T-helper 2 cell treated with Interferon-gamma antibody and Interleukin-4, amounts not matched to agents 5 μg/mL and 100 μg/mL, for 36 hours (primary cell): ENCODE measurements at regions not wholly inside any gene's neighbourhood (a gene's known extent, or its start where the extent isn't known, plus 50 kb on each side); places are given as distances from the start of the nearest gene placed in this dataset.
"Not testable (repeated sequence)": the region's sequence is repeated elsewhere in the genome, so short reads cannot be mapped to it uniquely, and the experiment has no call there.

Experiments used
- DNase-seq: peaks from one replicate; pipeline ENCODE4 v3.0.0; 2021; ENCODE audit warnings: low spot score
- H3K27ac Mint-ChIP-seq: one replicate; pipeline ENCODE4 v1.8.0; 2021; ENCODE audit warnings: mild to moderate bottlenecking, mixed read lengths
- H3K27me3 Mint-ChIP-seq: one replicate; pipeline ENCODE4 v1.8.0; 2021; ENCODE audit warnings: low read depth, mixed read lengths
- H3K36me3 Mint-ChIP-seq: one replicate; pipeline ENCODE4 v1.8.0; 2021; ENCODE audit warnings: low read depth, mixed read lengths
- H3K4me1 Mint-ChIP-seq: one replicate; pipeline ENCODE4 v1.8.0; 2021; ENCODE audit warnings: low read depth, mixed read lengths
- H3K4me3 Mint-ChIP-seq: one replicate; pipeline ENCODE4 v1.8.0; 2022; ENCODE audit warnings: mild to moderate bottlenecking, moderate library complexity, mixed read lengths
- H3K9me3 Mint-ChIP-seq: one replicate; pipeline ENCODE4 v1.8.0; 2021; ENCODE audit warnings: mixed read lengths

DNA sequence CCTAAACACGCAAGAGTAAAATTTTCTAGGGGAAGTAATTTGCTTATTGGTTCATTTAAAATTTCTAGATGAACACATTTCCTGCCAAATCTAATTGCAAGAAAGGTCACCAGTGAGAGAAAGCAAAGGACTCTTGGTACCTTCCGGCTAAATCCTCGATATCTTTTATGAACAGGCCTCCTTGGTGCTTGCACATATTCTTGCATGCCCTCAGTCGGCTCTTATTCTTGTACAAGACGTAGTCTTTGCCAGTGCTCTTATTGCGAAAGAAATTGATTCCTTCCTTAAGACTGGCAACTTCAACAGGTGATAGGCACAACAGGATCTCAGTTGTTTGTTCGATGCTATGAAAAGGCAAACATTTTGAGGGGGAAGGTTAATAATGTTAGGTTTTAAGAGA is 141.7 kb upstream of the CARMIL1 start:
- no peak for DNase-seq
- Mint-ChIP-seq H3K27me3 (no peaks in the 10 kb centered on the region), H3K9me3 (peaks cover 15% of the 10 kb centered on the region), H3K4me1 (peaks cover 32% of the 10 kb centered on the region), H3K36me3 (peaks cover 72% of the 10 kb centered on the region), H3K4me3 (peak overlapping the region; percentile 91), H3K27ac (peak overlapping the region; percentile 94)

DNA sequence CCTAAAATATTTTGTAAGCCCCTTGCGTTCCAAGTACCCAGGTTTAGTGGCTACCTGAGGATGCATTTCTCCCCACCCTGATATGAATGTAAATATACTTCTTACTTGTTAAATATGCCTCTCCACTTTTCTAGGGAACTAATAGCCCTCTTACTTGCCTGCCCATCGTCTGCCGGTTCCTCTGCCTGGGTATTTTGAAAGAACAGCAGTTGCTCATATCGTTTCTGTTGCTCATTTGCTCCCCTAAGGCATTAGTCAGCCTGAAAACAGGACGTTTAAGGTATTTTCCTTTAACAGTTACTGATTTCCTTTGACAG is 141.3 kb upstream of the CARMIL1 start:
- no peaks in the 10 kb centered on the region for H3K27me3 Mint-ChIP-seq

DNA sequence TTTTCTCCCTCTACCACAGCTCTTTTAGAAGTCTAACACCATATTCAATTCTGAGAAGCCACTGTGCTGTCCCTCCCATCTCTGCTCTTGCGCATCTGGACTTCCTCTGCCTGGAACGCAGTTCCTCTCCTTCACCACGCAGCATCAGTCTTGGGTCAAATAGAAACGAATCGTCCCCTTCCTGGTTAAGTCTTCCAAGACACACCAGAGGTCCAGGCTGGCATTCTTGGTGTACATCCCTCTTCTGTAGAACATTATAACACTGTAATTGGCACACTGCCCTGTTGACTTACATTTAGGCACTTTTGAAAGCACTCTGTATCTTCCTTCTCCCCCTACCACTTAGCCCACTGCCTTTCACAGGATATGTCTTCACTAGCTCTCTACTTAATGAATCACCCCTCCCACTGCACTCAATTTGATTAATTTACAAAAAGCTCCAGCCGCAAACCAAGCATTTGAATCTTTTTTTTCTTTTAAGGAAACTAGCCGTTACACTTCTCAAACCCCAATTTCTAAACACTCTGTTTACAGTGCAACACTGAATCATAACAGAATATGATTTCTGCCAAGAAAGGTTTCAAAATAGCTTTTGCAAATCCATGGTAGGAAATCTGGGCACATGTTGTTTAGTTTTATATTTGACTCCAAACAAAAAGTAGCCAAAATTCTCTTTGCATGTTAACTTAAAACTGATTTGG is 140.8 kb upstream of the CARMIL1 start:
- peak; percentile 79 for DNase-seq
- Mint-ChIP-seq H3K4me1 (peaks cover 37% of the 10 kb centered on the region), H3K4me3 (peak overlapping the region; percentile 91), H3K36me3 (peaks cover 68% of the 10 kb centered on the region), H3K27ac (peak overlapping the region; percentile 94), H3K9me3 (peaks cover 6% of the 10 kb centered on the region), H3K27me3 (no peaks in the 10 kb centered on the region)

More for the DNA sequence above, 141.3 kb upstream of the CARMIL1 start:
- Mint-ChIP-seq H3K9me3 (peaks cover 11% of the 10 kb centered on the region), H3K4me3 (peak overlapping the region; percentile 91), H3K4me1 (peaks cover 36% of the 10 kb centered on the region), H3K27ac (peak overlapping the region; percentile 94), H3K36me3 (peaks cover 71% of the 10 kb centered on the region)
- no peak for DNase-seq

DNA sequence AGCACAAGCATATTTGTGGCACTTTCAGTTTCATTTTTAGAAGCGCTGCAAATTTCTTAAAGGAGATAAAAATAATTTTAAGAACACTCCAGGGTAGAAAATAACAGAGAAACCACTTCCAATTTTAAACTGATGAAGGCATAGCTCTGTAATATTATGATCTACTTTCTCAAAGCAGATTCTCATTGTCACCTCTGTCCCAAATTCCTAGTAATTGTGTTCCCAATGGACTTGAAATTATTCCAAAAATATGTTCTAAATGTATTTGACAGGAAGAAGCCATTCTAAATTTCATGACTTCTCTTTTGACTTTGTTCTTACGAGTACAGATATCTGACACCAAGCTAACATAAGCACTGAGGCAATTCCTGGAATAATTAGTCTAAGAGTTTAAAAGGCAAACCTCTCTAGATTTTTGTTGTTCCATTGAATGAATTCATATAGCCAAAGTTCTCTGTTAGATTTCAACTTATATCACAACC is 140.2 kb upstream of the CARMIL1 start:
- DNase-seq = no peak
- H3K27me3 Mint-ChIP-seq = no peaks in the 10 kb centered on the region
- H3K36me3 Mint-ChIP-seq = peaks cover 65% of the 10 kb centered on the region

DNA sequence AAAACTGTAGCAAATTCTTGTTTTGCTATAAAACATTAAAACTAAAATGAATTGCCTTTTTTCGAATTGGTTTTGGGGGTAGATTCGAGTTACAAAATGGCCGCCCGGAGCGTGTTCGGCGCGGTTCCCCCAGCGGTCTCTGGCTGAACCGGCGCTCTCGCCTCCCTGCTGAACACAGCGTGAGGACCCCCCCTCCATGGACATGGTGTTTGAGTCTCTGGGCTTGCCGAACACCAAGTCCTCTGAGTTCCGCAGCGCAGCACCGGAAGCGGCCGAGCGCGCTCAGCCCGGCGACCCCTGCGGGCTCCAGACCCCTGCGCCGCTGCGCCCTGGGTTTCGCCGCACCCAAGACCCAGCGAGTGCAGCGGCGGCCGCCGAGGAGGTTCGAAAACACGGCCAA is 139.6 kb upstream of the CARMIL1 start:
- Mint-ChIP-seq H3K27ac (peak overlapping the region; percentile 94), H3K4me1 (peaks cover 45% of the 10 kb centered on the region), H3K36me3 (peaks cover 59% of the 10 kb centered on the region), H3K4me3 (peak overlapping the region; percentile 91)
- not testable (repeated sequence) for H3K27me3 Mint-ChIP-seq, H3K9me3 Mint-ChIP-seq, DNase-seq

More for the DNA sequence above, 140.2 kb upstream of the CARMIL1 start:
- H3K9me3 Mint-ChIP-seq = peaks cover 4% of the 10 kb centered on the region
- peaks cover 40% of the 10 kb centered on the region for H3K4me1 Mint-ChIP-seq
- H3K4me3 Mint-ChIP-seq = peak overlapping the region; percentile 91
- peak overlapping the region; percentile 94 for H3K27ac Mint-ChIP-seq

DNA sequence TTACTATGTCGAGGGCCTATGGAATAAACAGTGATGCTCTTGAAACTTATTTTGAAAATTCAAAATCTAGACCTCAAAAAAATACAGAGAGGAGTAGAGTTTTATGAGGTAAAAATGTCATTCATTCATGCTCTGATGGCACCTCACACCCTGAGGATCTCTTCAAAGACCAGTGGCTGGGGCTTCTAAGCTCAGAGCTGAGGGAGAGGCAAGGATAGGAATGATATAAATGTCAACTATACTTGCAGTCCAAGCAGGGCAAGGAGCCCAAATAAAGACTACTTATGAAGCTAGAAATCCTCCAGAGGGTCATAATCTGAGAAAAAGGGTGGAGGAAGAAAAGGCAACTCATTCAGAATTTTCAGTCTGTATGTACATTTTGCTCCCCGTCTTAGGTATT is 136.7 kb upstream of the CARMIL1 start:
- H3K36me3 Mint-ChIP-seq = peaks cover 39% of the 10 kb centered on the region
- DNase-seq = no peak
- H3K4me1 Mint-ChIP-seq = peaks cover 52% of the 10 kb centered on the region
- H3K27me3 Mint-ChIP-seq = no peaks in the 10 kb centered on the region
- H3K27ac Mint-ChIP-seq = peak overlapping the region; percentile 83
- no peaks in the 10 kb centered on the region for H3K9me3 Mint-ChIP-seq
- H3K4me3 Mint-ChIP-seq = peak overlapping the region; percentile 71

DNA sequence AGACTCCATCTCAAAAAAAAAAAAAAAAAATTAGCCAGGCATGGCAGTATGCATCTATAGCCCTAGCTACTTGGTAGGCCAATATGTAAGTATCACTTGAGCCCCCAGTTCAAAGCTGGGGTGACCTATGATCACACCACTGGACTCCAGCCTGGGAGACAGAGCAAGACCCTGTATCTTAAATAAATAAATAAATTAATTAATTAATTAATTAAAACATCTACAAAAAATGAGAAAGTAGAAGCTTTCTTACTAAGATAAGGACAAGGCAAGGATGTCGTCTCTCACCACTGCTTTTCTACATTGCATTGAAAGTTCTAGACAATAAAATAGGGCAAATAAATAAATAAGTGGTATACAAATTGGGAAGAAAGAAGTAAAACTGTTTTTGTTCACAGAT is 134.3 kb upstream of the CARMIL1 start:
- peaks cover 22% of the 10 kb centered on the region for H3K9me3 Mint-ChIP-seq
- peak overlapping the region; percentile 62 for H3K4me3 Mint-ChIP-seq
- no peaks in the 10 kb centered on the region for H3K27me3 Mint-ChIP-seq
- DNase-seq = no peak
- H3K36me3 Mint-ChIP-seq = peaks cover 54% of the 10 kb centered on the region
- peak overlapping the region; percentile 50 for H3K27ac Mint-ChIP-seq
- peaks cover 55% of the 10 kb centered on the region for H3K4me1 Mint-ChIP-seq

DNA sequence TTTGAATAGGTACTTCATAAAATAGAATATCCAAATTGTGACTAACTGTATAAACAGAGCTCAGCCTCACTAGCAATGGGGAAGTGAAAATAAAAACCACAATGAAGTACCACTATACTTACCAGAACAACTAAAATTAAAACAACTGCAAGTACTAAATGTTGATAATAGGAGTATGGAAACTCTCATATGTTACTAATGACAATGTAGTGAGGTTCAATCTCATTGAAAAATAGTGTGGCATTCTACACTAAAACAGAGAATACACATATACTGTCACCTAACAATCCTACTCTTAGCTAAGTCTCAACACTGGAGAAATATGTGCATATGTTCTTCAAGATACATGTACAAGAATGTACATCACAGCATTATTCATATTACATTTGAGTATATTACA is 132.0 kb upstream of the CARMIL1 start:
- DNase-seq = no peak
- H3K36me3 Mint-ChIP-seq = peaks cover 59% of the 10 kb centered on the region
- peaks cover 70% of the 10 kb centered on the region for H3K4me1 Mint-ChIP-seq
- H3K4me3 Mint-ChIP-seq = peak overlapping the region; percentile 64
- H3K27me3 Mint-ChIP-seq = no peaks in the 10 kb centered on the region
- H3K27ac Mint-ChIP-seq = peak overlapping the region; percentile 78
- H3K9me3 Mint-ChIP-seq = peaks cover 36% of the 10 kb centered on the region

DNA sequence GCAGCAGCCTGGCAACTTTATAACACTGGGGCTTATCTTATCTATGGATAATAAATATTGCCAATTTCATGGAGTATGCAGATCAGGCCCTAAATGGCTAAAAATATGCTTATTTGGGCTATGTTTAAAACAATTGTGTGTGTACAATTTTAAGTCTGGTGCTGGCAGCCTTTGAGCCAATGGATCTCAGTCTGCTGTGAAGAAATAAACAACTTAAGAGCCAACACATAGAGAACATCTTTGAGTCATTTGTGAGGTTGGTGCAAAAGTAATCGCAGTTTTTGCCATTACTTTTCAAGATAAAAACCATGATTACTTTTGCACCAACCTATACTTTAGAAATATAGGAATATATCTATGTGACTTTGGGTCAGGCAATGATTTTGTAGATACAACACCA is 129.1 kb upstream of the CARMIL1 start:
- Mint-ChIP-seq H3K9me3 (peaks cover 39% of the 10 kb centered on the region), H3K27ac (no peak overlapping the region), H3K4me1 (peaks cover 66% of the 10 kb centered on the region), H3K27me3 (no peaks in the 10 kb centered on the region), H3K4me3 (no peak overlapping the region), H3K36me3 (peaks cover 74% of the 10 kb centered on the region)
- DNase-seq = no peak

DNA sequence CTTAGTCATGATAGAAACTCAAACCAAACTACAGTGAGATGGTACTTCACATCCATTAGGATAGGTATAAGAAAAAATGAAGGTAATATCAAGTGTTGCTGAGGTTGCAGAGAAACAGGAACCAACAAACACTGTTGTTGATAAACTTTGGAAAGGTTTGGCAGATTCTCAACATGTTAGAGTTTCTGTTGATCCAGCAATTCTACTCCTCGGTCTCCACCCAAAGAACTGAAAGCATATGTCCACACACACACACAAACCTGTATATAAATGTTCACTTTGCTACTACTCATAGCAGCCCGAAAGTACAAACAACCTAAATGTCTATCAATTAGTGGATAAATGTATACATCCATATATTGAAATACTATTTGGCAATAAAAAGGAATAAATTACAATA is 128.3 kb upstream of the CARMIL1 start:
- H3K27ac Mint-ChIP-seq = peak overlapping the region; percentile 68
- peaks cover 39% of the 10 kb centered on the region for H3K9me3 Mint-ChIP-seq

DNA sequence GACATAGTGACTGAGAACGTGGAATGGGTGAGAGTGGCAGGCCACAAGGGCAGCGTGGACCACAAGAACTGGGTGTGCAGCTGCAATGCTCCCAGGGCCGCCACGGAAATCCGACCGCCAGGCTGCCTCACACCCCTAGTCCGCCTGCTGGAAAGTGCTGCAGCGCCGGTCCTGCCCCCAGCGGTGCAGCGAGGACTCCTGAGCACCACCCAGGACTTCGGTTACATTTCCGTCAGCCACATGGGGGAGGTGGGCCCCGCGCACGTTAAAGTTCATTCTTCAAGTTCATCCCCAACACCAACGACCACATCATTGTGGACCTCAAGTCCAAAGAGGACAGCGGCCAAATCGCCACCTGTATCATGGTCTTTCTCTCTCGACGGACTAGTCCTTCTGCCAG is 126.1 kb upstream of the CARMIL1 start:
- H3K36me3 Mint-ChIP-seq = peaks cover 88% of the 10 kb centered on the region
- no peak overlapping the region for H3K4me3 Mint-ChIP-seq
- H3K27me3 Mint-ChIP-seq = no peaks in the 10 kb centered on the region
- no peak for DNase-seq
- peaks cover 52% of the 10 kb centered on the region for H3K9me3 Mint-ChIP-seq
- H3K4me1 Mint-ChIP-seq = peaks cover 63% of the 10 kb centered on the region
- H3K27ac Mint-ChIP-seq = no peak overlapping the region

More for the DNA sequence above, 128.3 kb upstream of the CARMIL1 start:
- H3K27me3 Mint-ChIP-seq = no peaks in the 10 kb centered on the region
- H3K4me1 Mint-ChIP-seq = peaks cover 67% of the 10 kb centered on the region
- no peak overlapping the region for H3K4me3 Mint-ChIP-seq
- no peak for DNase-seq
- H3K36me3 Mint-ChIP-seq = peaks cover 77% of the 10 kb centered on the region

DNA sequence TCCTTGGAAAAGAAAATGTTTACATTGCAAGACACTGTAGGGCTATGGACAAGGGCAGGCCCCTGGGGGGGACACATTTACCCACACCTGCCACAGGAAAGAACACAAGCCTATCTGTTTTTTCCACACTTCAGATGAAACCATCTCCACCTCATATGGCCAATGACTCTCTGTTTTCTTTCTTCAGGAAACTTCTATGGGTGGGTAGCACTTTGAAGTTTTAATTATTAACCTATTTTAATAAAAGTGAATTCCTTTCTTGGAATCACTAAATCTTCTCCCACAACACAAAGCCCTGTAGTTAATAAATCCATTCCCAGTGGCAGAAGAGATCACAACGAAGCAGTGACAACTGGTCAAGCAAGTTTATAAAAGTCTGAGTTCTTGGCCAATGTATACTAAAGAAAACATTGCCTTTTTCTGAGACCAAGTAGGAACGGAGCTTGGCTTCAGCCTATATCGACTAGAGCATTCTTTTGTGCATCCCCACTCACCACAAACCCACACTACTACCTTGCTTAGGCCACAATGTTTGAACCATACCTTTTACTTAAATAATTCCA is 125.1 kb upstream of the CARMIL1 start:
- DNase-seq = no peak
- Mint-ChIP-seq H3K9me3 (peaks cover 44% of the 10 kb centered on the region), H3K27me3 (no peaks in the 10 kb centered on the region), H3K27ac (peak overlapping the region; percentile 5), H3K4me3 (no peak overlapping the region), H3K36me3 (peaks cover 89% of the 10 kb centered on the region), H3K4me1 (peaks cover 61% of the 10 kb centered on the region)

DNA sequence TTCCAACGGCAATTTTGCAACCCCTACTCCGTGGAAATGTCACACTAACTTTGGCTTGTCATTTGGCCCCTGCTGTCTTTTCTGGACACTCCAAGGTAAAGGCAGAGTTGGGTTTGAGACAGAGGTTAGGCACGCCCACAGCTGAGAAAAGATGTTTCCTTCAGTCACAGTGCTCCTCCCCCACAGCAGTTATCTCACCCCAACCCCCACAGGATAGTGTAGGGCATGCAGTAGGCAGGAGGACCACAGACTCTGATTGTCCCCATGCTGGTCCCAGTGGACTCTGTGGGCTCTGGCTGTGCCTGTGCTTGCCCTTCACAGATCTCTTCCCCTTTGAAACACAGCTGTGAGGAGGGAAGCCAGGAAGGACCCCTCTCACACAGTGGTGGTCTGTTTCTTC is 124.0 kb upstream of the CARMIL1 start:
- H3K36me3 Mint-ChIP-seq = peaks cover 90% of the 10 kb centered on the region
- peak overlapping the region; percentile 47 for H3K27ac Mint-ChIP-seq

DNA sequence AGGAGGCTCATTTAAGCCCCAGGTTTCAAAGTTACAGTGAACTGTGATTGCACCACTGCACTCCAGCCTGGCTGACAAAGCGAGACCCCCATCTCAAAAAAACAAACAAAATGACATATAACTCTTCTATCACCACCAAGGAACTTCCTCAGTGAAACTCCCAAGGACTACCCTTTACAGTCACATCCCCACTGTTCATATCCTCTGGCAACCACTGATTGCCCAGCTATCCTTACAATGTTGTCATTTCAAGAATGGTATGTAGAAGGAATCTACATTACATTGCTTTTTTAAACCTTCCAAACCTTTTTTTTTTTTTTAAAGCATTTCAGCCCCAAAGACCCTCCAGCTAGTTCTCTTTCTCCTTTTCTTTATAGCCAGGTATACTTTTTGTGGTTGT is 123.1 kb upstream of the CARMIL1 start:
- Mint-ChIP-seq H3K27ac (peak overlapping the region; percentile 24), H3K4me3 (peak overlapping the region; percentile 3), H3K36me3 (peaks cover 91% of the 10 kb centered on the region), H3K27me3 (no peaks in the 10 kb centered on the region), H3K4me1 (peaks cover 56% of the 10 kb centered on the region), H3K9me3 (peaks cover 44% of the 10 kb centered on the region)
- no peak for DNase-seq

More for the DNA sequence above, 124.0 kb upstream of the CARMIL1 start:
- Mint-ChIP-seq H3K4me1 (peaks cover 61% of the 10 kb centered on the region), H3K9me3 (peaks cover 44% of the 10 kb centered on the region), H3K4me3 (peak overlapping the region; percentile 43), H3K27me3 (no peaks in the 10 kb centered on the region)
- DNase-seq = no peak
